Left ventricle myocardium inferior (tissue), 1 donor: ENCODE measurements at regions not wholly inside any gene's neighbourhood (a gene's known extent, or its start where the extent isn't known, plus 50 kb on each side); places are given as distances from the start of the nearest gene placed in this dataset.
"Not testable (repeated sequence)": the region's sequence is repeated elsewhere in the genome, so short reads cannot be mapped to it uniquely, and the experiment has no call there.

ENCODE experiments used
- DNase-seq: peaks from one replicate; pipeline ENCODE4 v3.0.0-alpha.2; 2020
- H3K27ac ChIP-seq: fragments of 200-600 bp; replicated peaks from 2 replicates; pipeline ENCODE4 v1.8.0; 2021
- H3K27me3 ChIP-seq: fragments of 200-600 bp; 2 replicates; pipeline ENCODE4 v1.8.0; 2021; ENCODE audit warnings: low read depth
- H3K36me3 ChIP-seq: fragments of 200-600 bp; 2 replicates; pipeline ENCODE4 v1.8.0; 2021
- H3K4me1 ChIP-seq: fragments of 200-600 bp; 2 replicates; pipeline ENCODE4 v1.8.0; 2021
- H3K4me3 ChIP-seq: fragments of 200-600 bp; 2 replicates; pipeline ENCODE4 v1.8.0; 2021; ENCODE audit warnings: mild to moderate bottlenecking, moderate library complexity
- H3K9me3 ChIP-seq: fragments of 200-600 bp; replicated peaks from 2 replicates; pipeline ENCODE4 v1.8.0; 2021
- CTCF ChIP-seq: fragments of 200-600 bp; IDR thresholded peaks from 2 replicates; pipeline ENCODE4 v1.8.0; 2021; ENCODE audit warnings: antibody characterized with exemption, mild to moderate bottlenecking, borderline replicate concordance
- intact Hi-C: fragments of 100-400 bp; cut with micrococcal nuclease; formaldehyde crosslinking; loops from one replicate; pipeline ENCODE4 v1.11.0; 2022
- donor health status: DM: no; HTN: yes; CAD: no; lungs with severe emphysema.

GRCh38 chr5:39526914-39527477 is 102.2 kb upstream of the DAB2 start:
- no peak for TF ChIP-seq CTCF
- DNase-seq, result no peak
- no peaks in the 10 kb centered on the region for H3K9me3 ChIP-seq
- no peaks in the 10 kb centered on the region for H3K36me3 ChIP-seq
- no peak overlapping the region for H3K4me3 ChIP-seq
- H3K4me1 ChIP-seq, result peaks cover 18% of the 10 kb centered on the region
- peak overlapping the region; percentile 80 for H3K27ac ChIP-seq
- intact Hi-C loops, result no loop called here
- no peaks in the 10 kb centered on the region for H3K27me3 ChIP-seq

- peak overlapping the region; percentile 80 for H3K27ac ChIP-seq
- H3K4me3 ChIP-seq, intact Hi-C loops, H3K27me3 ChIP-seq, H3K9me3 ChIP-seq, H3K36me3 ChIP-seq: not testable (repeated sequence)
- peak; percentile 25 for DNase-seq
- H3K4me1 ChIP-seq, result peaks cover 18% of the 10 kb centered on the region
These were observed 101.0 kb upstream of the DAB2 start for GRCh38 chr5:39525781-39526180.

GRCh38 chr5:39525271-39525670 is 100.5 kb upstream of the DAB2 start:
- Histone ChIP-seq H3K4me3 (no peak overlapping the region), H3K9me3 (no peaks in the 10 kb centered on the region), H3K27me3 (no peaks in the 10 kb centered on the region), H3K4me1 (peaks cover 22% of the 10 kb centered on the region), H3K36me3 (no peaks in the 10 kb centered on the region), H3K27ac (peak overlapping the region; percentile 80)
- no peak for TF ChIP-seq CTCF
- intact Hi-C loops, result no loop called here
- no peak for DNase-seq

GRCh38 chr5:39523821-39524220 is 99.0 kb upstream of the DAB2 start:
- DNase-seq, result no peak
- Histone ChIP-seq H3K27ac (no peak overlapping the region), H3K36me3 (no peaks in the 10 kb centered on the region), H3K9me3 (no peaks in the 10 kb centered on the region), H3K4me1 (peaks cover 34% of the 10 kb centered on the region), H3K4me3 (no peak overlapping the region), H3K27me3 (no peaks in the 10 kb centered on the region)
- TF ChIP-seq CTCF, result no peak
- intact Hi-C loops, result no loop called here

- DNase-seq, result no peak
- H3K27ac ChIP-seq, result no peak overlapping the region
- no peak overlapping the region for H3K4me3 ChIP-seq
- intact Hi-C loops, result no loop called here
- no peaks in the 10 kb centered on the region for H3K27me3 ChIP-seq
- H3K36me3 ChIP-seq, result no peaks in the 10 kb centered on the region
- no peaks in the 10 kb centered on the region for H3K9me3 ChIP-seq
- TF ChIP-seq CTCF, result no peak
- H3K4me1 ChIP-seq, result peaks cover 35% of the 10 kb centered on the region
These were observed 97.3 kb upstream of the DAB2 start for GRCh38 chr5:39521940-39522590.

- TF ChIP-seq CTCF, result no peak
- H3K4me1 ChIP-seq, result peaks cover 29% of the 10 kb centered on the region
- intact Hi-C loops, result no loop called here
These were observed 96.5 kb upstream of the DAB2 start for GRCh38 chr5:39521098-39521860.

More at GRCh38 chr5:39521098-39521860, 96.5 kb upstream of the DAB2 start:
- no peaks in the 10 kb centered on the region for H3K36me3 ChIP-seq
- H3K4me3 ChIP-seq, result no peak overlapping the region
- peak overlapping the region; percentile 80 for H3K27ac ChIP-seq
- no peak for DNase-seq
- H3K27me3 ChIP-seq, result no peaks in the 10 kb centered on the region
- H3K9me3 ChIP-seq, result no peaks in the 10 kb centered on the region
